Cardiac fibroblast (primary cell): ENCODE measurements at regions not wholly inside any gene's neighbourhood (a gene's known extent, or its start where the extent isn't known, plus 50 kb on each side); places are given as distances from the start of the nearest gene placed in this dataset.

Source experiments
- DNase-seq, 2 donors: peaks; one replicate each; pipeline versions ENCODE4 v3.0.0 to v3.0.0-alpha.2; 2010; ENCODE audit warnings: low read depth in 2 of 2
- H3K4me3 ChIP-seq, 2 donors: replicated peaks in 1 of 2; 1 replicate in 1 of 2; 2 replicates in 1 of 2; pipeline ENCODE4 v1.5.1; 2011; ENCODE audit warnings: low read depth in 2 of 2, low read length in 2 of 2, mild to moderate bottlenecking in 2 of 2, moderate library complexity in 1 of 2
- TF ChIP-seq, protein P1 (sequence below): IDR thresholded peaks from one replicate; pipeline ENCODE4 v1.5.1; 2011; ENCODE audit warnings: low read depth, mild to moderate bottlenecking, low read length, inconsistent platforms

DNA sequence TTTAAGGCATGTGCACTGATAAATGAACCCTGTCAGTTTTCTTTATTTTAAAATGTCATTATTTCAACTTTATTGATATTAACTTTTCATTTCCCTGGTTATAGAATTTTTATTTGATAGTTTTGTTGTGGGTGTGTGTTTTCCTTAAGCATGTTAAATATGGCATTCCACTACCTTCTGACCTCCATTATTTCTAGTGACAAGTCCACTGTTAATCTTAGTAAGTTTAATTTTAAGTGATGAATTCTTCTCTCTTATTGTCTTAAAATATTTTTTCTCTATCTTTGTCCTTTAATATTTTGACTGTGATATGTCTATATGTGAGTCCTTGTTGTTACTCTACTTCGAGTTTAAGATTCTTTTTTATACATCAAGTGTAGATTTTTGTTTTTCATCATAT lies 685.7 kb downstream of the GALR1 start:
- no peak overlapping the region for H3K4me3 ChIP-seq
- DNase-seq = no peak
- TF ChIP-seq, protein P1, sequence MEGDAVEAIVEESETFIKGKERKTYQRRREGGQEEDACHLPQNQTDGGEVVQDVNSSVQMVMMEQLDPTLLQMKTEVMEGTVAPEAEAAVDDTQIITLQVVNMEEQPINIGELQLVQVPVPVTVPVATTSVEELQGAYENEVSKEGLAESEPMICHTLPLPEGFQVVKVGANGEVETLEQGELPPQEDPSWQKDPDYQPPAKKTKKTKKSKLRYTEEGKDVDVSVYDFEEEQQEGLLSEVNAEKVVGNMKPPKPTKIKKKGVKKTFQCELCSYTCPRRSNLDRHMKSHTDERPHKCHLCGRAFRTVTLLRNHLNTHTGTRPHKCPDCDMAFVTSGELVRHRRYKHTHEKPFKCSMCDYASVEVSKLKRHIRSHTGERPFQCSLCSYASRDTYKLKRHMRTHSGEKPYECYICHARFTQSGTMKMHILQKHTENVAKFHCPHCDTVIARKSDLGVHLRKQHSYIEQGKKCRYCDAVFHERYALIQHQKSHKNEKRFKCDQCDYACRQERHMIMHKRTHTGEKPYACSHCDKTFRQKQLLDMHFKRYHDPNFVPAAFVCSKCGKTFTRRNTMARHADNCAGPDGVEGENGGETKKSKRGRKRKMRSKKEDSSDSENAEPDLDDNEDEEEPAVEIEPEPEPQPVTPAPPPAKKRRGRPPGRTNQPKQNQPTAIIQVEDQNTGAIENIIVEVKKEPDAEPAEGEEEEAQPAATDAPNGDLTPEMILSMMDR = no peak

DNA sequence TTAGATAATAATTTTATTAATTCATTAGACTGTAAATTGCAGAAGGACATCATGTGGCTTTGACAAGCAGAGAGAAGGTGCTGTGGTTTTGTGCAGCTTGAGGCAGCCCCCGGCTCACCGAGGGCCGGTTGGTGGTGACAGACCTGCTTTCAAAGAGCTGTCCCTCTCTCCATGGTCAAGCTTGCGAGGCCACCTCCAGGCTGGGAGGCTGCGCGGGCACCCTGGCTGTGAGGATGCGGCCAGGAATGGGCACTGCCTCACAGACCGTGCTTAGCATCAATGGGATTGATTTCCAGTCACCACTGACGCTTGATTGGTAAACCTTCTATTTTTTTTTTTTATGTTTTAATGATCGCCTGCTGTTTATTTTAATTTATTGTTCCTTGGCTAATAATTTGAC lies 690.9 kb downstream of the GALR1 start:
- DNase-seq = no peak
- H3K4me3 ChIP-seq = no peak overlapping the region
- TF ChIP-seq, protein P1 = no peak

DNA sequence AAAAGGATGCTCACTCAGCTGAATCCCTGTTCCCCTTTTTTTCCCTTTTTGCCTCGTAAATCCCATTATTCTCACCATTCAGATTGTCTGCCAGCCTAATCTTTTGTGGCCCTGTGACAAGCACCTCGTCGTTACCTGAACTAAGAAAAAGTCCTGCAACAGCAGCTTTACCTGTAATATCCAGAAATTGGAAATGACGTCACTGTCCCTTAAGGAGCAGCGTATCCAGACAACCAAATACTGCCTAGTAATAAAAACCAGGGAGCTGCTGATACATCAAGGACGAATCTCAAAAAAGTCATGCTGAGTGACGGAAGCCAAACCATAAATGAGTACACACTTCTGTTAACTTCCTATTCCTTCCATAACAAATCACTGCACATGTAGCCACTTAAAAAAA lies 694.9 kb downstream of the GALR1 start:
- DNase-seq = no peak
- TF ChIP-seq, protein P1 = no peak
- no peak overlapping the region for H3K4me3 ChIP-seq

DNA sequence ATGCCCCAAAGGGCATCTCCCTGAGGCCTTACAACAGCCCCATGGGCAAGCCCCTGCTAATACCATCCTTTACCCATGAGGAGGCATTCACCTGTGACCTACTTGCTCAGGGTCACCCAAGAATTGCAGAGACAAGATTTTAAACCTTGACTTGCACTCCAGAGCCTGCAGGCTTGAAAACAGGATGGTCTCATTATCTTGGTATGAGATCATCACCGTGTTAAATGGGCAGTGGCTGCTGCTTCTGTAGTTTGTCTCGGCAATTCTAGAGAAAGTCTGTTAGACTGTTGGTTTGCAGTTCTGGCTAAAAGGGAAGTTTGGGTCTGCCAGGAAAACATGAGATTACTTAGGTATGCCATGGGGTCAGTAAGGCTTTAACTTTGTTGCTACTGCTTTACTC lies 698.9 kb downstream of the GALR1 start:
- TF ChIP-seq, protein P1 = no peak
- H3K4me3 ChIP-seq = no peak overlapping the region
- no peak for DNase-seq

DNA sequence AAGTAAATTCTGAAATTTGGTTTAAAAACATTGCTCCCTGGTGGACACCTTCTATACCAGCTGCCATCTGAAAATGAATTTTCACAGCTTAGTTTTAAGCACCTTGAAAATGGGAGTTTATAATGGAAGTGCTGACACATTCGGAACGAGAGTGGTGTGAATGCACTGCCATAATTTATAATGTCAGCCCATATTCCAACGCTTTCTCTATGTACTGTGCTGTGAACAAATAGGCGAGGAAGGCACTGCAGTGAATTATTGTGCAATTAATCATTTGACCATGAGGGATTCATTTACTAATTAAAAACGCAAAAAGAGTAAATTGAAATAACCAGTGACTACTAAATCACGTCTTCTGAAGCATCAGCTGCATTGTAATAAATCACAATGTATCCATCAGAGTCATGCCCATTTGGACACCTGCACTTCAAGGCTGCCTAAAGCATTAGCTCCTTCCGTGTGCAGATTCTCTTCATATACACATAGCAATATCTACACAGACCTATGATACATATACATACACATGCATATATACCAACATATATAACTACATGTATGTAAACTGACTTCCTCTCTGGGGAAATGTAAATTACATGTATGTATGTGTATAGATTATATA lies 699.8 kb downstream of the GALR1 start:
- TF ChIP-seq, protein P1 = no peak
- no peak for DNase-seq
- H3K4me3 ChIP-seq = no peak overlapping the region

DNA sequence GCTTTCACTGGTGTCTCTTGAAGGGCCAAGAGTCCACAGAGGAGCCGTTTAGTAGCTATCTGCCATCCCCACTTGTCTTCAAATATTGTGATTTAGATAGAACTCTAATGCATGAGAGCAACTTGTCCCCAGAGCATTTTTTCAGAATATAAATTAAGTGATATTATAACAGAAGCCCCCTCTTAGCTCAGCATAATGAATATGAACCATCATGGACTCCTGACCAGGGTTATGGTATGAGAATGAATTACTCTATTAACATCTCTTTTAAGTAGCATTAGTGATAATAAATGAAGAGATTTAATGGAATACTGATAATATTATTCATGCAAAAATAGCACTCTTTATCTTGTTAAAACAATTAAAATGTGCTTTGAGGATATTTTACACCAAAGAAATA lies 709.6 kb downstream of the GALR1 start:
- DNase-seq = no peak
- H3K4me3 ChIP-seq = no peak overlapping the region
- TF ChIP-seq, protein P1 = no peak
